Body of pancreas (tissue), 4 donors: ENCODE measurements at regions not wholly inside any gene's neighbourhood (a gene's known extent, or its start where the extent isn't known, plus 50 kb on each side); places are given as distances from the start of the nearest gene placed in this dataset.

ENCODE experiments used
- CTCF ChIP-seq, 7 experiments: fragments of 450-650 bp in 4 of 7; fragments of 200-600 bp in 3 of 7; sonication (generic) in 3 of 7; IDR thresholded peaks; one replicate each; pipeline ENCODE4 v1.5.1; 2016 to 2019; ENCODE audit warnings: antibody characterized with exemption in 7 of 7
- POLR2A ChIP-seq, 3 donors: fragments of 450-650 bp; IDR thresholded peaks; one replicate each; pipeline ENCODE4 v1.6.1; 2016; ENCODE audit warnings: antibody characterized with exemption in 3 of 3, mild to moderate bottlenecking in 2 of 3

- TF ChIP-seq POLR2A (IDR thresholded peaks at IDR 0.05) (no peak), CTCF (IDR thresholded peaks at IDR 0.05) (no peak)
Measured at GRCh38 chr7:115267503-115267902, 345.6 kb downstream of the MDFIC start.
